HCT116 (cell line): ENCODE measurements at regions not wholly inside any gene's neighbourhood (a gene's known extent, or its start where the extent isn't known, plus 50 kb on each side); places are given as distances from the start of the nearest gene placed in this dataset.

ENCODE experiments used
- JUND ChIP-seq: IDR thresholded peaks from 2 replicates; pipeline ENCODE4 v1.6.1; 2012
- MAX ChIP-seq: IDR thresholded peaks from 2 replicates; pipeline ENCODE4 v1.6.1; 2012
- POLR2A ChIP-seq: IDR thresholded peaks from 2 replicates; pipeline ENCODE4 v1.7.0; 2011; ENCODE audit warnings: borderline replicate concordance; ENCODE audit not compliant: insufficient read depth, insufficient read length; ENCODE audit errors: extremely low read depth
- SRF ChIP-seq: IDR thresholded peaks from 2 replicates; pipeline ENCODE4 v1.6.1; 2012; ENCODE audit warnings: low read depth
- TCF7L2 ChIP-seq: IDR thresholded peaks from 2 replicates; pipeline ENCODE4 v1.7.0; 2011; ENCODE audit warnings: borderline replicate concordance, inconsistent platforms; ENCODE audit not compliant: insufficient read depth, insufficient read length; ENCODE audit errors: extremely low read depth
- ZNF274 ChIP-seq: fragments of 200-500 bp; sonication (Bioruptor generic); IDR thresholded peaks from 2 replicates; pipeline ENCODE4 v1.6.1; 2014; ENCODE audit warnings: mild to moderate bottlenecking, low read depth, low read length, inconsistent platforms
- TF ChIP-seq, protein P1 (sequence below), 3 experiments: fragments of 200-600 bp in 1 of 3; sonication (generic) in 1 of 3; IDR thresholded peaks in 2 of 3; conservative IDR thresholded peaks in 1 of 3; 2 replicates each; pipeline ENCODE4 v1.5.1; 2012 to 2017; ENCODE audit warnings: low read depth in 2 of 3, low read length in 2 of 3, antibody characterized with exemption in 1 of 3, borderline replicate concordance in 1 of 3, control low read depth in 1 of 3, mild to moderate bottlenecking in 1 of 3, mixed read lengths in 1 of 3, mixed run types in 1 of 3, moderate library complexity in 1 of 3; ENCODE audit not compliant: insufficient read depth in 1 of 3

DNA sequence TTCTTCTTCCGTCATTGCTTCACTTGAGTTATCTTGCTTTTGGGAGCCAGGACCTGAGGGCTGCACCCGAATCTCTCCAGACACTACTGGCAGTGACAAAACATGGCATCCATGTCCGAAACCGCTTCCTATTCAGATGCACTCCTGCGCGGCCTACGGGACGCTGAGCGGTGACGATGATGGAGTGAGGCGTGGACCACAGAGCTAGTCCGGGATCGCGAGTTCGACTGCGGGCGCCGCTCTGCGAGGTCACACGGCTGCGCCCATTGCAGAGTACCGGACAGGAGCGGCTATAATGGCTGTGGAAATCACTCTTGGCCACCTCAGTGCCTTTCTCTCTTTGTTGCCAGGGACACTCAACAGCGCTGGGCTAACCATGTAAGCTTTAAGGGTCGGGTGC is 453.8 kb upstream of the CNTN5 start:
- TF ChIP-seq, protein P1, sequence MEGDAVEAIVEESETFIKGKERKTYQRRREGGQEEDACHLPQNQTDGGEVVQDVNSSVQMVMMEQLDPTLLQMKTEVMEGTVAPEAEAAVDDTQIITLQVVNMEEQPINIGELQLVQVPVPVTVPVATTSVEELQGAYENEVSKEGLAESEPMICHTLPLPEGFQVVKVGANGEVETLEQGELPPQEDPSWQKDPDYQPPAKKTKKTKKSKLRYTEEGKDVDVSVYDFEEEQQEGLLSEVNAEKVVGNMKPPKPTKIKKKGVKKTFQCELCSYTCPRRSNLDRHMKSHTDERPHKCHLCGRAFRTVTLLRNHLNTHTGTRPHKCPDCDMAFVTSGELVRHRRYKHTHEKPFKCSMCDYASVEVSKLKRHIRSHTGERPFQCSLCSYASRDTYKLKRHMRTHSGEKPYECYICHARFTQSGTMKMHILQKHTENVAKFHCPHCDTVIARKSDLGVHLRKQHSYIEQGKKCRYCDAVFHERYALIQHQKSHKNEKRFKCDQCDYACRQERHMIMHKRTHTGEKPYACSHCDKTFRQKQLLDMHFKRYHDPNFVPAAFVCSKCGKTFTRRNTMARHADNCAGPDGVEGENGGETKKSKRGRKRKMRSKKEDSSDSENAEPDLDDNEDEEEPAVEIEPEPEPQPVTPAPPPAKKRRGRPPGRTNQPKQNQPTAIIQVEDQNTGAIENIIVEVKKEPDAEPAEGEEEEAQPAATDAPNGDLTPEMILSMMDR (IDR thresholded peaks at IDR 0.05 in 2 of 3, conservative IDR thresholded peaks at IDR 0.05 in 1 of 3; ENCODE audit: borderline replicate concordance in 1 of 3, insufficient read depth in 1 of 3, low read depth in 2 of 3, low read length in 2 of 3), result no peak
- TF ChIP-seq POLR2A, result no peak
- TF ChIP-seq JUND, result no peak
- no peak for TF ChIP-seq MAX
- no peak for TF ChIP-seq ZNF274
- TF ChIP-seq TCF7L2, result no peak
- no peak for TF ChIP-seq SRF
